ENCODE measurements at regions not wholly inside any gene's neighbourhood (a gene's known extent, or its start where the extent isn't known, plus 50 kb on each side); places are given as distances from the start of the nearest gene placed in this dataset.
"Not testable (repeated sequence)": the region's sequence is repeated elsewhere in the genome, so short reads cannot be mapped to it uniquely, and the experiment has no call there.

DNA sequence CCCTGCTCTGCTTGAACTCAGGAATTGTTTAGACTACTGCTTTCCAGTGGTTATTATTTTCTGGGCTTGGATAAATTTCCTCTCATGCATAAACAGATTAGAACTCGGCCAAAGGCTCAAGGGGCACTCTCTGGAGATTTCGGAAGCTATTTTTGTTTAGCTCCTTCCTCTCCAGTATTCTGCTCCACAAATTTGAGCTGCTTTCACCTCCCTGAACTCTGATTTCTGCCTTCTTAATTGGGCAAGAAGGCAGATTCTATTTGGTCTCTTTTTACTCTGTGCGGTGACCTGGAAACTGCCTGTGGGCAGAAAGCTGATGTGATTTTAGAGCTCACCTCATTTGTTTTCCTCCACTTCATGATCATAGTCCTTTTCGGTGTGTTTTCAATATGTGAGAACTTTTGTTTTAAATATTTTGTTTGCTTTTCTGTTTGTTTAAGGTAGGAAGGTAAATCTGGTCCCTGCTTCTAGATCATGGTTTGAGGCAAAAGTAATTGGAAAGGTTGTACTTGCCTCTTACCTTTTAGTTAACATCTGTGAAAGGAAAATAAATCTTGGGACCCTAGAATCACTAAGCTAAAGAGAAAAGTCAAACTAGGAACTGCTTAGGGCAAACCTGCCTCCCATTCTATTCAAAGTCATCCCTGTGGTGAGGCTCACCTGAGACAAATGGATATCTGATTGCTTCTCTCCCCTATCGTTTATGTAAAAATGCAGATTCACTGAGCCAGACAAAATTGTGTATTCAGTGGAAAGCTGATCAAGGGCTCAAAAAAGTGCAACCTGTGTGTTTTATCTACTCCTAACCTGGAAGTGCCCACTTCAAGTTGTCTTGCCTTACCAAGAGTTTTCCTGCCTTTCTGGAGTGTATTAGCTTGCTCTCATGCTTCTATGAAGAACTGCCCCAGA, 714.7 kb upstream of the PCDH20 start:
- no peak for DNase-seq

DNA sequence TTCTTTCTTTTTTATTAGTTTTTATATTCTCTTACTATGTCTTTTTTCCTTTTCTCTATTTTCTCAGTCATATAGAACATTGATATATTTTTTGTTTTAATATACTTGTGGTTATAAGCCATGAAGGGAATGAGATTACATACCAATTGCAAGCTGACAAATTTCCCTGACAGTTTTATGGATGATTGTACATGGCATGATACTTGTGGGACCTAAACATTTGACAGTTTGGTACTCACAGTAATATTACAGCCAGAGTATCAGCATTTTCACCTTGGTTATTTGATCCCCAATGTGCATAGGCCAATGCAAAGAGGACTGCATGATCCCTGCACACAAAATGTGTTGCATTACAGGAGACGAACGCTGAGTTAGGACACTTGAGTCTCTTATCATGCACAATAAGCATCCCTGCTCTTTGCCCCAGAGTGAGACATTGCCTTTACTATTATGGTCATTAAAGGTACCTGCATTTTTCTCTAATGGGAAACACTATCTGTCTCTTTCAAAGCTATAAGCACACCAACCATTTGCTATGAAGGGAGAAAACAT, 713.4 kb upstream of the PCDH20 start:
- peak; percentile 66 for DNase-seq

DNA sequence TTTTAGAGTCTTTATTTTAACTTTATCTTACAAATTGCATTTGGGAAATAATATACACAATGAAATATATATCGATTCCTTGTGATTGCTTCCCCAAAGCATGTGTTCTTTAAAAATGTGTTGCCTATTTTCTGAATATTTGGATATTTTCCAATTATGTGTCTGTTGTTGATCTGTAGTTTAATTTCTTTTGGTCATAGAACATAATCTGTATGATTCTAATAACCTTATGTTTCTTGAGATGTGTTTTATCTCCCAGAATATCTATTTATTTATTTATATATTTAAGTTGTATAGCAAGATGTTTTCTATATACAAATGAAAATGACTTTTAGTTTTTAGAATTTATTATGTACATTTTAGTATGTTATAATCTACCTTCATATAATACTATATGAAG, 710.8 kb upstream of the PCDH20 start:
- DNase-seq = no peak

DNA sequence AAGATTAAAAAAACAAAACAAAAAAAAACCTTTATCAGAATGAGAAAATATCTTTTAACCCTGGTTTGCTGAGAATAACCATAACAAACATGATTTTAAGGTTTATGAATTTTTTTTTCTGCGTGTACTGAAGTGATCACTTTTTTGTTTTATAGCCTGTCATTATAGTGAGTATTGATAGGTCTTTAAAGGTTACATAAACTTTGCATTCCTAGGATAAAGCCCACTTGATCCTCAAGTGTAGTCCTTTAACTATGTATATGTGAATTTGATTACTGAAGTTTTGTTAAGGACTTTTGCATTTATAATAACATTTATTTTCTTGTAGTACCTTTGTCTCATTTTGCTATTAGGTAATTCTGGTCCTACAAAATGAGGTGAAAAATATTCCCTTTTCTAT, 709.8 kb upstream of the PCDH20 start:
- DNase-seq = no peak

DNA sequence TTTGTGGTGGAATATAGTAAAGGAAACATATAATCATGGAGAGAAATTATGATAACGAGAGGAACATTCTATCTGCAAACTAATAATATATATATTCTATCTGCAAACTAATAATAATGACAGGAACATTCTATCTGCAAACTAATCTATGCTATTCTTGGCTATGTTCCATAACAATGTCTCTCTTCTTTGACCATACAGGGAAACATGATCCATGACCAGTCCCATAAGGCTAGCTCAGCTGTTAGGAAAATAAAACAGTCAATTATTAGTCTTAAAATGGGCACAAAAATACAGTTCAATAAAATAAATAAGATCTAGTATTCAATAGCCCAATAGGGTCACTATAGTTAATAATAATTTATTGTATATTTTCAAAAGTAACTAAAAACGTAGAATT, 707.8 kb upstream of the PCDH20 start:
- no peak for DNase-seq

DNA sequence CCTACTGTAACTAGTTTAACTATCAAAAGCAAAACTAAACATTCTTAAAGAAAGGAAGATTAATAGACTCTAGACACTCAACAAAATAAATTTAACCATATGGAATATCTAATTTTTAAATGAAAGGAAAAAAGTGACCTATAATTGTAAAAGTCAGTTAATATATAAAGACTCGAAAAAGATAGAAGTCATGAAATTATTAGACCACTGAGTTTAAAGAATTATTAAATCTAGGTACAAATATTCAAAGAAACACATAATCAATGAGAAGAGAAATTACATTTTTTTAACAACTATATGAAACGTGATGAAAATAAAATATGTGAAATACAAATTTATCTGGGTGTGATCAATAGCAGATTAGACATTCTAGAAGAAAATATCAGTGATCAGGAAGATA, 706.8 kb upstream of the PCDH20 start:
- DNase-seq = no peak

DNA sequence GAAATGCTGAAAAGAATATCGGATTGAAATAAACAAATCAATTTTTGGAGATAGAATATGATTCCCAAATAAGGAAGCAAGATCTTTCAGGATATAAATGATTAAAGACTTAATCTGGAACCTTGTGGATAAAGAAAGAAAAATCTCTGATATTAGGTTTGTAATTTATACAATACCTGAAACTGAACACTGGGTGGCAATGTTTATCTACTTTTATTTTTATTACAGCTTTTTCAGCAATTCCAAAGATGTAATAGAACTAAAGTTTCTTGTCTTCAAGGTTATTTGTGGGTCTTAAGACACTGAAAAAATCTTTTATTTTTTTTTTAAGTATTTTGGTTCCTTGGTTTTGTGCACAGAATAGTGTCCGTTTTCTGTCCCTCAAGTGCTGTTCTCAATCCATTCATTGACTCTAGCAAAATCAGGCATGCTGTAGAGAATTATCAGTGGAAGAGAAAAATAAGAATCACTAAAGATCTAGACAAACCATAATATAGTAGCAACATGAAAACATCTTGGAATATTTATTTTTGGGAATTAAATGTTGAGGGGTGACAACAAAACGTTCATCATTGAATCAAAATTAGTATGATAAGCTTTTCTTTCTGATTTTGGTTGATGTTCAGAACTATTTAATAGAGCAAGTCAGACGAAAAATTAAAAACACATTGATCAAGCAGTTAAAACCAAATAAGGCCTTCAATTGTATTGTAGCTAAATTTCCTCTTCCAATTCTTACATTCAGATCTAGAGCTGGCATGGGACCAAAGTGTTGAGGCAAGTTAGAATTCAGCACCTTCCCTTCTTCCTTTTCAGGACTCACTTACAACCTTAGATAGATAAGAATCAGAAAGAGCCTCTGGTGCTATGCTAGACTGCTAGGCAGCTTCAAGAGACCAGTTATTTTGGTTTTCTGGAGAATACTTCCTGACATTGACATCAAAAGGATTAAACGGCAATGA, 704.4 kb upstream of the PCDH20 start:
- DNase-seq = peak; percentile 24

DNA sequence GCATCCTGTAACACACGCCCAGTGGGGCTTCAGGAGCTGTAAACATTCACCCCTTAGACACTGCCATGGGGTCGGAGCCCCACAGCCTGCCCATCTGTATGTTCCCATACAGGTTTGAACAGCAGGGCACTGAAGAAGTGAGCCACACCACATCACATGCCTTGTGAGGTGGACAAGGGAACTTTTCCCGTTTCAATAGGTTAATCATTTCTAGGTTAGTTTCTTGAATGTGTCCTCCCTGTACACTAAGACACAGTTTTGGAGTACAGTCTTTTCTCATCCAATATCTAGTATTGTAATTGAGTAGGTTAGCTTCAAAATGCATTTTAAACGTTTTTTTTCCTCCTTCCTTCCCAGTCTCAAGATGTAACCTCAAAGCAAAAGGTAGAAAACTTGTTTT, 700.2 kb upstream of the PCDH20 start:
- DNase-seq = no peak

DNA sequence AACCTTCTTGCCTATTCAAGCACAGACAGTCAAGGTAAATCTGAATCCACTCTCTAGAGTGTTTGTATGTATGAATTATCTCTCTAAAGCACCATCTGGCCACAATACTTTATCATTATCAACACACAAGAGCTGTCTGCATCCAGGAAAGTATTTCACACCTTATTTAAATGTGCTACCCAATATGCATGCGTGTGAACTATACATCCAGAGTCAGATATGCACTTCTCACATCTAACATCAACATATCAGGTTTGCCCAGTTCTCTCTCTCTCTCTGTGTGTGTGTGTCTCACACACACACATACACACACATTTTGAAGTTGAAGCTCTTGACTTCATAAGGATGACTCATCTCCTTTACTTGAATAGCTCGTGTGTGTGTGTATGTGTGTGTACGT, 697.5 kb upstream of the PCDH20 start:
- no peak for DNase-seq

DNA sequence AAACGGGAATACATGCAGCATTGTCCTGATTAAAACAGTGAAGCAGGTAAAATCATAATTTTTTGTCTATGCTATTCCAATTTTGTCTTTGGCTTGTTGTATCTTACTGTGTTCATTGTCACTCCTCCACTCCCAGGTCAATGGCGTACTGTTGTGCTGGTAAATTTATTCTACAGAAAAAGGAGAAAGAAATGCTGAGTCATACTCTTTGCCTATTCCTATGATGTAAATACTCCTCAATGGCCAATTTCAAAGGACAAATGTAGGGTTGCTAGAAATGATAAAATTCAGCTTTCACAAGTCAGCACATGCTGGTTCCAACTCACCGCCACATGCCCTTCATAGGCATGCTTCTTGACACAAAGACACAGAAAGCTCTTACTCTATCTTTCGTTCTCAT, 694.4 kb upstream of the PCDH20 start:
- no peak for DNase-seq

DNA sequence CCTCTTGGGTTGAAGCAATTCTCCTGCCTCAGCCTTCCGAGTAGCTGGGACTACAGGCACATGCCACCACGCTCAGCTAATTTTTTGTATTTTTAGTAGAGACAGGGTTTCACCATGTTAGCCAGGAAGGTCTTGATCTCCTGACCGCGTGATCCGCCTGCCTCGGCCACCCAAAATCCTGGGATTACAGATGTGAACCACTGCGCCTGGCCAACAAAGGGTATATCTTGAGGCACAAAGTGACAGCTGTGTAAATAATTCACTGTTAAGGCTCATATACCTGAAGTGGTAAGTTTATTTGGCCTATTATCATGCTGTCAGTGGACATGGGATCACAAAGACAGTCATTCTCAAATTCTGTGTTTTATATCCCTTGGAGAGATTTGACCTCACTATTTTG, 688.5 kb upstream of the PCDH20 start:
- DNase-seq = not testable (repeated sequence)

DNA sequence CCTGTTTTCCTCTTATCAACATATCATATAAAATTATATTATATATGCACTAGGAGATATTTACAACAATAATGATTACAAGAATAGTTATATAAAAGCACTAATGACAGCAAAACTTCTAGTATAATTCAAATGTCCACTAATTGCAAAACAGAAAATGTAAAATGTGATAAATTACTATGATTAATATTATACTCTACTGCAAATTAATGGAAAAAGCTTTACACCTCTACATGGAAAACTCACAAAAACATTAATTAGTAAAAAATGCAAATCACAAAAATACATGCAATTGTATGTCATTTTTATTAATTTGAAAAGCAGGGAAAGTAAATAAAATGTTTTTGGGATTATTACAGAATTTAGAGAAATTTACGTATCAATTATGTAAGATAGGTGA, 681.0 kb upstream of the PCDH20 start:
- DNase-seq = no peak

DNA sequence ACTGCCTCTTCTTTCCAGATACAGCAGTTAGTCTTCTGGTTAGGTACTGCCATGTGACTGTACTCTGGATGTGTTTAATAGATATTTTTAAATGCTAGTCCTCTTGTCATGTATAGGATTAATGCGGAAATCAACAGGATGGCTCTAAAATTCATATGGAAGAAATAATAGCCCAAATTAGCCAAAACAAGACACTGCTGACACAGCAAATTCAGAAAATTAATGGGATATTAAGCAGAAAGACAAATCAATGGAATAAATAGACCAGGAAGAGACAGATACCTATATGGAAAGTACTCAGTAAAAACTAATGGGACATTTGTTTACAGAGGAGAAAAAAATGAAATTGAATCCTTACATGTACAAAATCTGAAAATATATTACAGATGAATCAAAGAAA, 679.3 kb upstream of the PCDH20 start:
- DNase-seq = no peak

DNA sequence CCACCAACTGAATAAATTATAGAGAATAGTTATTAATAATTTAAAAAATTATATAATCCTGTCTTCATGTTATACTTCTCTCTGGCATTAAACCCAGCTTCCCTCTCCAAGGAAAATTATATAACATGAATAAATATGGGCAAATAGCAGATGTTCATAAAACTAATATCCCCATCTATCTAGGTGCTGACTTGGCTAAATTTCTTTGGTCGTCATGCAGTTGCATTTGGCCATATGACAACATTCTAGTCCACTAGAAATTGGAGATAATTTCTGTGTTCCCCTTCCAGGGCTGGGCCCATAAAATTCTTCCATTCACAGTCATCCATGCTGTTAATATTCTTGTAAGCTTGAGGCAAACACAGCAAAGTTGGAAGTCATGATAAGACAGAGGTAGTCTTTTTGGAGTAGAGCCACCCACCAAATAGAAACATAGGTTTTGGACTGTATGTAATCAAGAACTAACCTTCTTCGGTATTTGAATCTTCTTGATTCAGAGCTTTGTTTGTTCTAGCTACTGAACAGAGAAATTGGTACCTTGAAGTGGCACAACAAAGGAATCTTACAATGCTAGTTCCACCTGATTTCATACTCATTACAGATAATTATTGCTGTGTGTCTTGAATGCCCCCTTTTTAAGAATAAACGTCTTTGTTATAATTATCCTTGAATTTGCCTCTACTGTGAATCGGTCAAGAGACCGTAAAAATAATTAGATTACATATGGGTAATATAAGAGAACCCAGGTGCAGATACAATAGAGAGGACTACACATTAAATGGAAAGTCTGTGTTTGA, 678.5 kb upstream of the PCDH20 start:
- peak; percentile 69 for DNase-seq

DNA sequence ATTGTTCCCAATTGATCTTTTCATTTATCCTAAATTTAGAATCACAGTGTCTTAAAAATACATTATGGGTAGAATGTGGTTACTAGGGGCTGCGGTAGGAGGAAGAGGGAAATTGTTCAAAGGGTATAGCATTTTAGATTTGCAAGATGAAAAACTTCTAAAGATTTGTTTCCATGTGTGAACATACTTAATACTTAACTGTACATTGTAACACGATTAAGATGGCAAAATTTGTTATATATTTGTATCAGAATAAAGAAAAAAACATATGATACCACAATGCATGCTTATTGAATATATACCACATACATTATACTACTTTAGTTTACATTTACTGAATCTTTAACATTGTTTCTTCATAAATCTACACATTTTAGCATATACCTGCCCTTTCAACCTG, 677.3 kb upstream of the PCDH20 start:
- no peak for DNase-seq

DNA sequence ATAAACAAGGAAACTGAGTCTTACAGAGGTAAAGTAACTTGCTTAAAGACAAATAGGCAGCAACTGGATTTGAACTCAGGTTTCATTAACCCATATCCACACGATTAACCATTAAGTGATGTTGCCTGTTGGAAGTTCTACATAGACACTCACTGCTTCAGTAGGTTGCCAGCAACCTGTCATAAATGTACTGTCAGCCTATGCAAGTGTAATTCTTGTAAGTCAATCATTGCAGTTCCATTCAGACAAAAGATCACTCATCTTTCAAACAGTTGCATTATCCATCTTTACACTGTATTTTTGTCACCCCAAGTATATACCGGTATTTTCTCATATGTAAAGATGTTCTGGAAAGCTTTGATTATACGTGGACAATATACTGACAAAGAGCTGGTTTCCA, 676.9 kb upstream of the PCDH20 start:
- no peak for DNase-seq

DNA sequence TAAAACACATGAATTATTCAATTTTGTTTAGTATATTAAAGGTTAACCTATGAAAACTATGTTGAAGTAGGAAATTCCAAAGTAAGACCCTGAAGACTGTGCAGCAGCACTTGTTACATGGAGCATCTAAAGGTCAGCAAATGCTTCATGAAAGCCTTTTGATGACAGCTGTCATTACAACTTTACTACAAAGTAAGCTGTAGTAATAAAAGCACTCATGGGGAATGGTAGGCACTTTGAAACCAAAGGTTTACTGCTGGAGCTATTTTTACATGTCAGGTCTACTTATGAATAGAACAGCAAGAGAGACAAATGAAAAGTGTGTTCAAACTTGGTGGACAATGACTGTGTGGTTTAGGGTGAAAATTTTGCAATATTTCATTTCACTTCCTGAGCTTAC, 672.5 kb upstream of the PCDH20 start:
- DNase-seq = no peak

DNA sequence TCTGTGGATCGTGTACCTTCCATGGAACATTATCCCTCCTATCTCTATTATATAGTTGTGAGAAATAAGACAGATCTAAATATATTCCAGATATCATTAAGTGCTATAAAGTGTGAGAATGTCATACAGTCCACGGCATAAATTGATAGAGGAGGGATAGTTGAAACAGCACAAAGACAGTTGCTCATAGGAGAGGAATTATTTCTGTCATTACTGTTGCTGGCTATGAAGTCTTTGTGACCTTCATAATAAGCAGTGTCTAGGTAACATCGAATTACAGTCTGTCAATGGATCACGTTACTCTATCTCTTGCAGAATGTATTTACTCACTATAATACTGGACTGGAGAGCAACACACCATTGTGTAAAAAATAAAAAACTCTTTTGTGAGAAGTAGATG, 671.5 kb upstream of the PCDH20 start:
- no peak for DNase-seq

DNA sequence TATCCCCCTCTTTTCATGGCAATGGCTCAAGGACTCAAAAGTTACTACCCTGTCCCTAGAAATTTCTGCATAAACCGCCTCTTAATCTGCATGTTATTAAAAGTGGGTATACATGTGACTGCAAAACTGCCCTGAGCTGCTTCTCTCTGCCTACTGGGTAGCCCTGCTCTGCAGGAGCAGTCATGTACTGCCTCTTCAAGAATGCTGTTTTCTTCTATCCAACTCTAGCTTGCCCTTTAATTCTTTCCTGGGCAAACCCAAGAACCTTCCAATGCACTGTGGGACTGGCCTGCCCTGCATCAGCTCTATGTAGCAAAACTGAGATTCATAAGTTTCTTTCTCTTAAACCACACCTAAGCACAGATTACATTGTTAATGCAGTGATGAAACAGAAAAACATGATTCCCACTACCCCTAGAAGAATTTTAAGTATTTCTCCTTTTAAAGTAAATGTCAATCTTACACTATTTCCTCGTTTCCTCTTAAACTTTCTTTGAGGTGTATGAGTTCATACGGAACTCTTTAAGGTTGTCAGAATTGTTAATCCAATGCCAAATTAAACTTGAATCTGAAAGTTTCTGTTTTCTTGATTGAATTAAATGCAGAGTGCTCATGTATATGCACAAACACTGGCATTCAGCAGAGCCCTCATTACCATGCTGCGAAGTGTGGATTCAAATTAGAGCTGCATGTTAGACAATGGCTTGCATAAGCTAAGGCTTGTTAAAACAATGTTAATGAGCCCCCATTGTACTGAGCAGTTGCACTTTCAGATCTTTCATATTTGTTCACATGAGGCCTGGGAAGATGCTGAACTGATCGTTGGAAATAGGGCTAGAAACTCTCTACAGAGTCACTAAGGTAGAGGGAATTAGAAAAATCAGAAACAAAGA, 669.9 kb upstream of the PCDH20 start:
- no peak for DNase-seq

DNA sequence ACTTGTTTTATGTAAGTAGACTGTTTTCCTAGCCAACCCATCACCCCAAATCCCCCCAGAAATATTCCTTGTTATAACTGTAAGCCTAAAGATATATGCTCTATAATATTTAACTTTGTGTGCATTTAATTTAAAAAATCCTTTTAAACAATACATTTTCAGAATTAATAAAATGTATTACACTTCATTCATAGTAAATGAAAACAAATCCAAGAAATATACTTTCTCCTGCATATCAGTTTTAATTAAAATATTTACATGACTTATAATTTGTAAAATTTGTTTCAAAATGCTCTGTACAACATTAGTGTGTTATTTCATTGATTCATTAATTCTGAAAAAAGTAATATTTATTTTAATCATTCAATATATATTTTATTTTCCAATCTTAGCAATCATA, 669.1 kb upstream of the PCDH20 start:
- no peak for DNase-seq

DNA sequence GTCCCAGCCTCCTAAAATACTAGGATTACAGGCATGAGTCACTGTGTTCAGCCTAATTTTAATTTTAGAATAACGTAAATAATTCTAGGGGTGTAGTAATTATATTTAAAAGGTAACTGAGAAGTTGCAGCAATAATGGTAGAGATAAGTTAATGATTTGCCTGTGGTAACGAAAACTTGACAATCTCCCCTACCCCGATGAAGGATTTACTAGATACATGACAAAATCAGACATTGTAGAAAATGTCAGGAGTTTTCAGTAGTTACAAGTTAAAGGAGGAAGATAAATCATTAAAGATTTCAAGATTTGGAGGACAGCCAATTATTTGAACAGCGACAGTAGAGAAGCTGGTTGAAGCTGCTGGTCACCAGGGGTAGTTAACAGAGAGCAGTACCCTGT, 652.2 kb upstream of the PCDH20 start:
- DNase-seq = no peak

DNA sequence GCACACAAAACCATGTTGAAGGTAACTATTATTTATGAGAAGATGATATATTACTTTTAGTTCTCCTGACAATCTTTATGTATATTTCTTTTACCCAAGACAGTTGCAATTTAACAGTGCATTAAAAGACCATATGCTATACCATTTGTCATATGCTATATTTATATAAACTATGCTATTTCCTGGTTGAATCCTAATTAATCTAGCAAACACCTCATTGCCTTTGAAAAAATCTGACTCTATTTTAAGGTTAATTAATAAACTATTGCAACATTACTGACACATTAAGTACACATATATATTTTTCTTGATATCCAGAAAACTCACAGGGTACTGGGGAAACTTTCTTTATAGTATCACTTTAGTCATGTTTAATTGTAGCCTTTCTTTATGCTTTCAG, 649.4 kb upstream of the PCDH20 start:
- no peak for DNase-seq

Data from NCI-H1436 (cell line).